Thyroid gland (tissue), 4 donors: ENCODE measurements at regions not wholly inside any gene's neighbourhood (a gene's known extent, or its start where the extent isn't known, plus 50 kb on each side); places are given as distances from the start of the nearest gene placed in this dataset.

Experiments
- DNase-seq, 2 donors: peaks; one replicate each; pipeline ENCODE4 v3.0.0-alpha.2; 2019
- H3K27ac ChIP-seq, 3 donors: fragments of 200-600 bp; sonication (generic); 1 replicate in 2 of 3; 2 replicates in 1 of 3; pipeline ENCODE4 v1.5.1; 2016 to 2019; ENCODE audit warnings: mild to moderate bottlenecking in 1 of 3, moderate library complexity in 1 of 3
- H3K27me3 ChIP-seq: fragments of 200-600 bp; sonication (generic); one replicate; pipeline ENCODE4 v1.5.1; 2019
- H3K36me3 ChIP-seq, 2 donors: fragments of 200-600 bp; sonication (generic); one replicate each; pipeline ENCODE4 v1.5.1; 2016 to 2019
- H3K4me1 ChIP-seq, 2 donors: fragments of 200-600 bp; sonication (generic); one replicate each; pipeline ENCODE4 v1.5.1; 2017 to 2019
- H3K4me3 ChIP-seq, 3 donors: fragments of 200-600 bp; sonication (generic); replicated peaks in 1 of 3; 1 replicate in 2 of 3; 2 replicates in 1 of 3; pipeline ENCODE4 v1.5.1; 2016; ENCODE audit warnings: mild to moderate bottlenecking in 1 of 3
- H3K9me3 ChIP-seq: fragments of 200-600 bp; sonication (generic); one replicate; pipeline ENCODE4 v1.5.1; 2017
- CTCF ChIP-seq, 6 experiments: fragments of 200-600 bp in 3 of 6; fragments of 450-650 bp in 3 of 6; sonication (generic) in 3 of 6; IDR thresholded peaks; one replicate each; pipeline ENCODE4 v1.5.1; 2016 to 2019; ENCODE audit warnings: antibody characterized with exemption in 6 of 6, mild to moderate bottlenecking in 2 of 6, inconsistent platforms in 1 of 6, moderate library complexity in 1 of 6
- POLR2A ChIP-seq, 2 donors: fragments of 450-650 bp; IDR thresholded peaks; one replicate each; pipeline ENCODE4 v1.6.1; 2017; ENCODE audit warnings: antibody characterized with exemption in 2 of 2, mild to moderate bottlenecking in 2 of 2, moderate library complexity in 1 of 2
- WGBS, 2 donors: methylation state at CpG; one replicate each; pipeline ENCODE4 v1.1.5; 2017; 5-methylcytosine and 5-hydroxymethylcytosine counted together
- intact Hi-C: fragments of 100-400 bp; cut with DNase I; formaldehyde crosslinking; loops from one replicate; pipeline ENCODE4 v1.15.1; 2023

- no peak for TF ChIP-seq POLR2A (IDR thresholded peaks at IDR 0.05)
- TF ChIP-seq CTCF (IDR thresholded peaks at IDR 0.05), result peak in 3 of 6 experiments; percentile 20 to 38 (median 25)
- Histone ChIP-seq H3K9me3 (no peaks in the 10 kb centered on the region), H3K4me1 (no peaks in the 10 kb centered on the region), H3K27ac (no peak overlapping the region), H3K4me3 (no peak overlapping the region), H3K36me3 (no peaks in the 10 kb centered on the region), H3K27me3 (no peaks in the 10 kb centered on the region)
- 60 to 63% methylated on average over 8 of the region's 8 CpGs for WGBS, 2 donors
- intact Hi-C loops, result no loop called here
- no peak for DNase-seq
Observed at GRCh38 chr5:8247049-8247899, 378.3 kb downstream of the MTRR start.

- no peak for TF ChIP-seq POLR2A (IDR thresholded peaks at IDR 0.05)
- TF ChIP-seq CTCF (IDR thresholded peaks at IDR 0.05), result no peak
- Histone ChIP-seq H3K36me3 (no peaks in the 10 kb centered on the region), H3K9me3 (no peaks in the 10 kb centered on the region), H3K4me3 (no peak overlapping the region), H3K27ac (no peak overlapping the region), H3K4me1 (no peaks in the 10 kb centered on the region), H3K27me3 (no peaks in the 10 kb centered on the region)
- intact Hi-C loops, result no loop called here
- DNase-seq, result no peak
Observed at GRCh38 chr5:8253376-8253775, 384.4 kb downstream of the MTRR start.

- Histone ChIP-seq H3K27ac (no peak overlapping the region), H3K4me1 (no peaks in the 10 kb centered on the region), H3K36me3 (no peaks in the 10 kb centered on the region), H3K9me3 (no peaks in the 10 kb centered on the region), H3K27me3 (no peaks in the 10 kb centered on the region), H3K4me3 (no peak overlapping the region)
- WGBS, 2 donors, result 79 to 82% methylated on average over 2 of the region's 2 CpGs
- intact Hi-C loops, result no loop called here
- no peak for DNase-seq
- no peak for TF ChIP-seq CTCF (IDR thresholded peaks at IDR 0.05)
- TF ChIP-seq POLR2A (IDR thresholded peaks at IDR 0.05), result no peak
Observed at GRCh38 chr5:8254674-8255073, 385.7 kb downstream of the MTRR start.

- Histone ChIP-seq H3K27me3 (no peaks in the 10 kb centered on the region), H3K4me3 (no peak overlapping the region), H3K27ac (no peak overlapping the region), H3K36me3 (no peaks in the 10 kb centered on the region), H3K9me3 (no peaks in the 10 kb centered on the region), H3K4me1 (no peaks in the 10 kb centered on the region)
- WGBS, 2 donors, result 88 to 94% methylated on average over 3 of the region's 3 CpGs
- no peak for TF ChIP-seq POLR2A (IDR thresholded peaks at IDR 0.05)
- TF ChIP-seq CTCF (IDR thresholded peaks at IDR 0.05), result no peak
- no peak for DNase-seq
- intact Hi-C loops, result no loop called here
Observed at GRCh38 chr5:8258801-8259200, 389.9 kb downstream of the MTRR start.

GRCh38 chr5:8270246-8270645 is 401.3 kb downstream of the MTRR start:
- H3K9me3 ChIP-seq, result no peaks in the 10 kb centered on the region
- 93 to 95% methylated on average over 2 of the region's 2 CpGs for WGBS, 2 donors
- H3K4me3 ChIP-seq, result no peak overlapping the region
- no peak for TF ChIP-seq CTCF (IDR thresholded peaks at IDR 0.05)
- no peak for TF ChIP-seq POLR2A (IDR thresholded peaks at IDR 0.05)
- intact Hi-C loops, result no loop called here
- H3K27me3 ChIP-seq, result no peaks in the 10 kb centered on the region
- H3K36me3 ChIP-seq, result no peaks in the 10 kb centered on the region
- DNase-seq, result no peak
- H3K4me1 ChIP-seq, result no peaks in the 10 kb centered on the region
- no peak overlapping the region for H3K27ac ChIP-seq
